H1 (cell line): ENCODE measurements at regions not wholly inside any gene's neighbourhood (a gene's known extent, or its start where the extent isn't known, plus 50 kb on each side); places are given as distances from the start of the nearest gene placed in this dataset.

Experiments used
- CTCF ChIA-PET: fragments of 300-600 bp; sonication (Branson Sonifier 250); formaldehyde crosslinking; loops from one replicate; lab custom pipeline; 2021; ENCODE audit not compliant: partially characterized antibody; lab: Charles Lee
- POLR2A ChIA-PET: fragments of 300-600 bp; sonication (Branson Sonifier 250); formaldehyde crosslinking; loops from one replicate; lab custom pipeline; 2021; ENCODE audit warnings: inconsistent platforms; ENCODE audit not compliant: partially characterized antibody; lab: Charles Lee
- DNase-seq, 2 experiments: peaks; one replicate each; pipeline versions ENCODE4 v3.0.0 to v3.0.0-alpha.2; 2010 to 2022; ENCODE audit warnings: low spot score in 2 of 2, low read depth in 1 of 2, mixed read lengths in 1 of 2
- FAIRE-seq: peaks from 2 replicates; lab custom pipeline; 2011; peaks lifted over from hg19 to GRCh38; lab: Jason Lieb, UNC
- H2AFZ ChIP-seq: 2 replicates; pipeline ENCODE4 v1.8.1; 2012; ENCODE audit warnings: low read length, inconsistent platforms
- H2AK5ac ChIP-seq: 2 replicates; pipeline ENCODE4 v1.6.1; 2013; ENCODE audit warnings: low read depth, low read length
- H2BK120ac ChIP-seq: replicated peaks from 2 replicates; pipeline ENCODE3; 2013; ENCODE audit warnings: low read depth, low read length, inconsistent platforms
- H2BK12ac ChIP-seq: 2 replicates; pipeline ENCODE4 v1.6.1; 2013; ENCODE audit warnings: low read depth, low read length
- H2BK15ac ChIP-seq: 2 replicates; pipeline ENCODE4 v1.6.1; 2013; ENCODE audit warnings: low read length
- H2BK20ac ChIP-seq: 2 replicates; pipeline ENCODE4 v1.6.1; 2013; ENCODE audit warnings: low read length
- H2BK5ac ChIP-seq: 2 replicates; pipeline ENCODE4 v1.6.1; 2013; ENCODE audit warnings: low read depth, low read length
- H3K14ac ChIP-seq: 2 replicates; pipeline ENCODE4 v1.6.1; 2013; ENCODE audit warnings: inconsistent platforms; ENCODE audit not compliant: insufficient read length
- H3K18ac ChIP-seq: 2 replicates; pipeline ENCODE4 v1.6.1; 2013; ENCODE audit warnings: low read length; ENCODE audit errors: extremely low read depth
- H3K23ac ChIP-seq: 2 replicates; pipeline ENCODE4 v1.6.1; 2013; ENCODE audit warnings: inconsistent platforms; ENCODE audit not compliant: insufficient read length
- H3K23me2 ChIP-seq: 2 replicates; pipeline ENCODE4 v1.6.1; 2013; ENCODE audit warnings: low read depth, low read length
- H3K27ac ChIP-seq: 2 replicates; pipeline ENCODE4 v1.6.1; 2011; ENCODE audit warnings: low read depth, low read length, inconsistent platforms
- H3K27me3 ChIP-seq, 4 experiments: replicated peaks in 1 of 4; 1 replicate in 1 of 4; 2 replicates in 3 of 4; pipeline versions ENCODE4 v1.6.1 to v1.8.1; 2011 to 2013; ENCODE audit warnings: low read length in 3 of 4, mild to moderate bottlenecking in 3 of 4, inconsistent platforms in 2 of 4, mixed read lengths in 2 of 4, moderate library complexity in 1 of 4; ENCODE audit not compliant: control insufficient read depth in 3 of 4, insufficient read depth in 3 of 4; ENCODE audit errors: extremely low read depth in 1 of 4
- H3K36me3 ChIP-seq, 4 experiments: 2 replicates each; pipeline versions ENCODE4 v1.6.1 to v1.8.1; 2011 to 2013; ENCODE audit warnings: mild to moderate bottlenecking in 4 of 4, low read length in 3 of 4, moderate library complexity in 2 of 4, control low read depth in 1 of 4, inconsistent platforms in 1 of 4; ENCODE audit not compliant: insufficient read depth in 4 of 4, control insufficient read depth in 2 of 4
- H3K4ac ChIP-seq: replicated peaks from 2 replicates; pipeline ENCODE3; 2013; ENCODE audit warnings: low read length, low read depth, mixed read lengths, inconsistent platforms; ENCODE audit not compliant: insufficient read length
- H3K4me1 ChIP-seq, 4 experiments: replicated peaks in 1 of 4; 1 replicate in 1 of 4; 2 replicates in 3 of 4; pipeline versions ENCODE4 v1.6.1 to v1.8.1; 2011 to 2013; ENCODE audit warnings: low read length in 3 of 4, inconsistent platforms in 2 of 4, mixed read lengths in 1 of 4; ENCODE audit not compliant: insufficient read depth in 4 of 4, control insufficient read depth in 3 of 4
- H3K4me2 ChIP-seq, 2 experiments: 2 replicates each; pipeline versions ENCODE4 v1.6.1 to v1.8.1; 2011 to 2013; ENCODE audit warnings: low read depth in 2 of 2, low read length in 2 of 2, control low read depth in 1 of 2, inconsistent platforms in 1 of 2, mild to moderate bottlenecking in 1 of 2; ENCODE audit not compliant: insufficient read depth in 1 of 2
- H3K4me3 ChIP-seq, 4 experiments: fragments of 200-600, 300-600 bp in 1 of 4; sonication (generic), shearing (Covaris generic), sonication (Bioruptor Twin) in 1 of 4; 2 replicates each; pipeline versions ENCODE4 v1.5.1 to v1.8.1; 2011 to 2016; ENCODE audit warnings: low read length in 4 of 4, low read depth in 3 of 4, control low read depth in 2 of 4, inconsistent platforms in 2 of 4, mild to moderate bottlenecking in 2 of 4, mixed read lengths in 1 of 4, moderate library complexity in 1 of 4; ENCODE audit not compliant: insufficient read depth in 2 of 4; ENCODE audit errors: extremely low read depth in 1 of 4
- H3K56ac ChIP-seq: replicated peaks from 2 replicates; pipeline ENCODE3; 2013; ENCODE audit warnings: low read depth, mild to moderate bottlenecking, mixed read lengths, low read length, inconsistent platforms; ENCODE audit not compliant: insufficient read length
- H3K79me1 ChIP-seq: 2 replicates; pipeline ENCODE4 v1.6.1; 2013; ENCODE audit warnings: low read depth, low read length, control low read depth
- H3K79me2 ChIP-seq, 2 experiments: 2 replicates each; pipeline versions ENCODE4 v1.6.1 to v1.8.1; 2012 to 2013; ENCODE audit warnings: low read length in 2 of 2, mild to moderate bottlenecking in 2 of 2, inconsistent platforms in 1 of 2; ENCODE audit not compliant: insufficient read depth in 2 of 2, control insufficient read depth in 1 of 2
- H3K9ac ChIP-seq, 4 experiments: replicated peaks in 1 of 4; 1 replicate in 1 of 4; 2 replicates in 3 of 4; pipeline versions ENCODE4 v1.6.1 to v1.8.1; 2011 to 2013; ENCODE audit warnings: low read depth in 3 of 4, low read length in 3 of 4, control low read depth in 2 of 4, mild to moderate bottlenecking in 2 of 4, moderate library complexity in 2 of 4, inconsistent platforms in 1 of 4; ENCODE audit errors: extremely low read depth in 1 of 4
- H3K9me3 ChIP-seq, 2 experiments: 2 replicates each; pipeline versions ENCODE4 v1.6.1 to v1.8.1; 2012 to 2013; ENCODE audit warnings: mild to moderate bottlenecking in 2 of 2, moderate library complexity in 2 of 2, control low read depth in 1 of 2, inconsistent platforms in 1 of 2, low read depth in 1 of 2, low read length in 1 of 2, mixed read lengths in 1 of 2; ENCODE audit not compliant: insufficient read depth in 2 of 2
- H4K20me1 ChIP-seq, 2 experiments: replicated peaks in 1 of 2; 2 replicates each; pipeline versions ENCODE3 to v1.8.1; 2011 to 2013; ENCODE audit warnings: inconsistent platforms in 2 of 2, low read length in 2 of 2, mild to moderate bottlenecking in 1 of 2; ENCODE audit not compliant: insufficient read depth in 2 of 2, control insufficient read depth in 1 of 2
- H4K5ac ChIP-seq: 2 replicates; pipeline ENCODE4 v1.6.1; 2013; ENCODE audit warnings: low read length, low read depth, mixed read lengths, inconsistent platforms; ENCODE audit not compliant: insufficient read length
- H4K8ac ChIP-seq: 2 replicates; pipeline ENCODE4 v1.8.0; 2013; ENCODE audit warnings: mild to moderate bottlenecking, moderate library complexity, low read length, inconsistent platforms; ENCODE audit not compliant: insufficient read depth; ENCODE audit errors: extremely low read depth
- H4K91ac ChIP-seq: replicated peaks from 2 replicates; pipeline ENCODE3; 2013; ENCODE audit warnings: low read length, mixed read lengths, inconsistent platforms; ENCODE audit not compliant: insufficient read length
- CBX5 ChIP-seq: fragments of 300-800, 300-1000 bp; sonication (generic); IDR thresholded peaks from 2 replicates; pipeline ENCODE4 v1.7.1; 2016; ENCODE audit warnings: antibody characterized with exemption, low read length, low read depth
- CEBPB ChIP-seq: IDR thresholded peaks from 2 replicates; pipeline ENCODE4 v1.6.1; 2012; ENCODE audit warnings: low read depth, low read length
- CREB1 ChIP-seq: IDR thresholded peaks from 2 replicates; pipeline ENCODE4 v1.6.1; 2012; ENCODE audit warnings: inconsistent platforms
- EZH2 ChIP-seq: fragments of 200-600 bp; sonication (generic); IDR thresholded peaks from 2 replicates; pipeline ENCODE4 v1.7.1; 2012; ENCODE audit warnings: low read depth, mild to moderate bottlenecking, moderate library complexity, low read length, inconsistent platforms; ENCODE audit not compliant: severe bottlenecking
- JUN ChIP-seq: IDR thresholded peaks from 2 replicates; pipeline ENCODE4 v1.6.1; 2011; ENCODE audit warnings: low read depth, mild to moderate bottlenecking, improper control_type of control experiment, low read length
- KDM5A ChIP-seq: fragments of 200-600 bp; IDR thresholded peaks from 2 replicates; pipeline ENCODE4 v1.7.1; 2012; ENCODE audit warnings: mild to moderate bottlenecking, low read length, inconsistent platforms, mixed read lengths
- NANOG ChIP-seq: IDR thresholded peaks from 2 replicates; pipeline ENCODE4 v1.6.1; 2011; ENCODE audit warnings: low read length, low read depth, mild to moderate bottlenecking, inconsistent platforms; ENCODE audit not compliant: insufficient read depth, poor library complexity, severe bottlenecking
- POLR2AphosphoS5 ChIP-seq: IDR thresholded peaks from 2 replicates; pipeline ENCODE4 v1.6.1; 2011; ENCODE audit warnings: low read depth, low read length
- SP1 ChIP-seq: IDR thresholded peaks from 2 replicates; pipeline ENCODE4 v1.6.1; 2011; ENCODE audit warnings: low read depth, low read length
- SRF ChIP-seq: IDR thresholded peaks from 2 replicates; pipeline ENCODE4 v1.6.1; 2011; ENCODE audit warnings: mild to moderate bottlenecking, low read depth, low read length, moderate library complexity
- TAF7 ChIP-seq: optimal IDR thresholded peaks from 2 replicates; pipeline ENCODE3; 2011; ENCODE audit warnings: low read depth, mild to moderate bottlenecking, inconsistent platforms, low read length, moderate library complexity, borderline replicate concordance
- TBP ChIP-seq: IDR thresholded peaks from 2 replicates; pipeline ENCODE4 v1.6.1; 2011; ENCODE audit warnings: low read depth, low read length, improper control_type of control experiment
- TEAD4 ChIP-seq: IDR thresholded peaks from 2 replicates; pipeline ENCODE4 v1.6.1; 2012; ENCODE audit warnings: low read depth, low read length, inconsistent platforms, mixed read lengths
- ZNF274 ChIP-seq: IDR thresholded peaks from 2 replicates; pipeline ENCODE4 v1.7.0; 2012; ENCODE audit warnings: low read length, borderline replicate concordance; ENCODE audit errors: extremely low read depth
- WGBS, 2 experiments: shearing (Covaris generic) in 1 of 2; methylation state at CpG; one replicate each; pipeline versions ENCODE4 v1.1.6 to v1.1.7; 2013 to 2015; ENCODE audit warnings: low lambda C conversion rate in 2 of 2, mixed read lengths in 2 of 2, inconsistent platforms in 1 of 2, low coverage in 1 of 2, missing lambda C conversion rate in 1 of 2; ENCODE audit not compliant: insufficient replicate concordance in 2 of 2, insufficient coverage in 1 of 2, insufficient read length in 1 of 2; ENCODE audit errors: extremely low coverage in 1 of 2, missing lambda C conversion rate in 1 of 2; 5-methylcytosine and 5-hydroxymethylcytosine counted together
- TF ChIP-seq, protein P1 (sequence below): IDR thresholded peaks from 2 replicates; pipeline ENCODE4 v1.6.1; 2012; ENCODE audit warnings: inconsistent platforms

DNA sequence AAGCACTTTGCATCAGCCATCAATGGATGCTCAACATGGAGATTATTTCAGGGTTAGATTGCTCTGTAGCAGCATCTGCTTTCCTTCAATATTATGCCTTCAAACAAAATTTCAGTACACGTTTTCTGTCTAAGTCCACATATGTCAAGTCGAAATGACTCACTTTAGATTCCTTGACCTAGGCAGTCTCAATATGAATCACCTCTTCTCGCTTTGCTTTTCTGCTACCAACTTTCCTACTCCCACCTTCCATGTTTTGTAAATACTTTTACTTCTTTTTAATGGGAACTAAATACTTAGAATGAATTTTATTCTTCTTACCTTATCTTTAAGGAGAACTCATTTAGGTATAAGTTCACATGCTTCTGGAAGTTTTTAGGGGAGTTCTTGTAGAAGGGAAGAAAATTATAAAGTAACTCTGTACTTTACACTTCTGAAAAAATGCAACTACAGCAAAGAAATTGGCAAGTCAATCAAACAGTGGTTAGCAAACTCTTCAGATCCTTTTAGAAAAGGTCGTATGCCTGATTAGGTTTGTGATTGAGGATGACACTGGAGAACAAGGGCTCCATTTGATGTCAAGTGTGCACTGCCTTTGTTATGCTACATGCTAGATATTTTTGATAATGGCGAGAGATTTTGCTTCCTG lies 478.5 kb upstream of the SMARCA2 start:
- CTCF ChIA-PET: no interaction called here
- H3K79me2 ChIP-seq: no peaks in the 10 kb centered on the region
- no peaks in the 10 kb centered on the region for H3K79me1 ChIP-seq
- H3K27ac ChIP-seq: no peak overlapping the region
- H3K23me2 ChIP-seq: no peaks in the 10 kb centered on the region
- FAIRE-seq (no peak), DNase-seq (no peak)
- H3K4ac ChIP-seq: no peak overlapping the region
- no peak overlapping the region for H2BK120ac ChIP-seq
- H2AK5ac ChIP-seq: no peak overlapping the region
- no peak overlapping the region for H3K4me3 ChIP-seq
- H2AFZ ChIP-seq: no peak overlapping the region
- no peak overlapping the region for H4K8ac ChIP-seq
- no peak overlapping the region for H3K18ac ChIP-seq
- WGBS, 2 experiments: 68% methylated on average over 5 of the region's 5 CpGs; no CpG with 5 or more reads in 1 of the 2 experiments
- no peak overlapping the region for H2BK15ac ChIP-seq
- H3K14ac ChIP-seq: no peak overlapping the region
- no peak overlapping the region for H4K5ac ChIP-seq
- POLR2A ChIA-PET: no interaction called here
- no peaks in the 10 kb centered on the region for H3K4me1 ChIP-seq
- no peaks in the 10 kb centered on the region for H3K27me3 ChIP-seq
- no peak overlapping the region for H2BK12ac ChIP-seq
- no peak overlapping the region for H3K9ac ChIP-seq
- no peak overlapping the region for H3K4me2 ChIP-seq
- H4K91ac ChIP-seq: no peak overlapping the region
- H2BK5ac ChIP-seq: no peak overlapping the region
- H3K56ac ChIP-seq: no peak overlapping the region
- no peak overlapping the region for H3K23ac ChIP-seq
- H3K36me3 ChIP-seq: no peaks in the 10 kb centered on the region
- H3K9me3 ChIP-seq: peaks cover 65 to 70% of the 10 kb centered on the region in 2 experiments
- H4K20me1 ChIP-seq: no peaks in the 10 kb centered on the region
- no peak overlapping the region for H2BK20ac ChIP-seq
- TF ChIP-seq, protein P1, sequence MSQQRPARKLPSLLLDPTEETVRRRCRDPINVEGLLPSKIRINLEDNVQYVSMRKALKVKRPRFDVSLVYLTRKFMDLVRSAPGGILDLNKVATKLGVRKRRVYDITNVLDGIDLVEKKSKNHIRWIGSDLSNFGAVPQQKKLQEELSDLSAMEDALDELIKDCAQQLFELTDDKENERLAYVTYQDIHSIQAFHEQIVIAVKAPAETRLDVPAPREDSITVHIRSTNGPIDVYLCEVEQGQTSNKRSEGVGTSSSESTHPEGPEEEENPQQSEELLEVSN: no peak
- TF ChIP-seq CBX5 (no peak), TAF7 (no peak), SRF (no peak), TBP (no peak), JUN (no peak), CREB1 (no peak), KDM5A (no peak), POLR2AphosphoS5 (no peak), ZNF274 (no peak), NANOG (no peak), SP1 (no peak), CEBPB (no peak), EZH2 (no peak), TEAD4 (no peak)
